Activated CD4-positive, alpha-beta T cell treated with anti-CD3 and anti-CD28 coated beads, Interleukin-2, amount 50 U/mL, for 16 hours (primary cell): ENCODE measurements at regions not wholly inside any gene's neighbourhood (a gene's known extent, or its start where the extent isn't known, plus 50 kb on each side); places are given as distances from the start of the nearest gene placed in this dataset.
"Not testable (repeated sequence)": the region's sequence is repeated elsewhere in the genome, so short reads cannot be mapped to it uniquely, and the experiment has no call there.

Source experiments
- DNase-seq: peaks from one replicate; pipeline ENCODE4 v3.0.0-alpha.2; 2020

DNA sequence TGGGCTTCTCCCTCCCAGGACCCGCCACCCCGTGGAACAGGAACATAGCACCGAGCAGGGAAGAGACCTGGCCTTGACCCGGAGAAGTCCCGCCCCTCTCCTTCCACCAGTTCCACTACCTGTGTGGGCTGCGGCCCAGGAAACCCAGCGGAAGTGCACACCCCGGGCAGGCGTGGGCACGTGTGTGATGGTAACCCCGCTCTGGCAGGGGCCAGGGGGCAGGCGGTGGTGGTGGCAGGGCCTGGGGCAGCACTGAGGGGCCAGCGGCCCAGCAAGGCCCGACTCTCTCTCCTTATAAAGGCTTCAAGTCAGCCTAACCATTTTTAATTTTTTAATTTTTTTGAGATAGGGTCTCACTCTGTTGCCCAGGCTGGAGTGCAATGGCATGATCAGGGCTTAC is 129.0 kb upstream of the FAM98A start:
- DNase-seq, result no peak

- DNase-seq, result no peak
Observed at GRCh38 chr2:33727361-33728032, 128.4 kb upstream of the FAM98A start.

DNA sequence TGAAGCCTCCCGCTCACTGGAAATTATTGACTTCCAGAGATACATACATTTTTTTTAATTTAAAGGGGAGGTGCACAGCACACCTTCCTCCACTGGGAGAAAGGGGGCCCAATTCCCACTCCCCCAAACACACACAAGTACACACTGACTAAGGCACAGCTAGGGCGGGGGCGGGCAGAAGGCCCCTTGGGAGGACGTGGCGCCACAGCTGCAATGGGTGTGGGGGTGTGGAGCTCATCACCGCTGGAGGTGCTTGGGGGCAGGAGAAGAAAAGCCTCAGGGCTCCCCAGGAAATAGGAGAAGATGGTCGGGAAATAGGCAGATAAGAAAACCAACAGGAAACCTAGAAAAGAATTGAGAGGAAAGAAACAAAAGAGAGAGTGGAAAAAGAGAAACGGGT is 127.3 kb upstream of the FAM98A start:
- no peak for DNase-seq

- no peak for DNase-seq
Observed at GRCh38 chr2:33723329-33723728, 124.2 kb upstream of the FAM98A start.

DNA sequence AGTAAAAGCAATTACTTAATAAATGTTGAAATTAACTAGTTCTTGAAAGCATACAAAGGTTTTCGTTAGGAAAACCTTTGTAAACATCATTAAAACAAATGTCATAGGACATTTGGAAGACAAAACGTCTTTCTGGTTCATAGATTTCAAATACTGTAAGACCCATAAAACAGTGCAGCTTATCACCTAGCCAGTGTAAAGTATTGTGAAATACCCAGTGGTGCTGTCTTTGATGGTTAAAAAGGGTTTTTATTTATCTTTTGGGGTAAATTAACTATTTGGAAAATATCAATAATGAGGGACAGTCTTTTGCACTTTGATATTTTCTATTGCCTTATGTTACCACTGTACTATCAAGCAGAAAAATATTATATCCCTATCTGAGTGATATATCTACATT is 120.0 kb upstream of the FAM98A start:
- no peak for DNase-seq

GRCh38 chr2:33712674-33713073 is 113.6 kb upstream of the FAM98A start:
- no peak for DNase-seq

GRCh38 chr2:33709951-33710350 is 110.9 kb upstream of the FAM98A start:
- no peak for DNase-seq

GRCh38 chr2:33707312-33707711 is 108.2 kb upstream of the FAM98A start:
- no peak for DNase-seq

DNA sequence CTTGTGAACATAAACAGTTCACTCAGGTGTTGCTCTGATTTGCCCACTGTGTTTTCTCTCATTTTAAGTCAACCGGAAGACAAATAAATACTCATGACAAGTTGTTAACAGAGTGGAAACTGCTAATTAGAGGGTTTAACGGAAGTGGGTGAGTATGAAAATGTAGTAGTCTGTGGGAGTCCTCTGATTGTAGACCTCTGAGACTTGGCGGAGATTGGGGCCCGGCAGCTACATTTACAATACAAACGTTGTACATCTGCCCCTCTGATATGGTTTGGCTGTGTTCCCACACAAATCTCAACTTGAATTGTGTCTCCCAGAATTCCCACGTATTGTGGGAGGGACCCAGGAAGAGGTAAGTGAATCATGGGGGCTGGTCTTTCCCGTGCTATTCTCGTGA is 107.3 kb upstream of the FAM98A start:
- no peak for DNase-seq

DNA sequence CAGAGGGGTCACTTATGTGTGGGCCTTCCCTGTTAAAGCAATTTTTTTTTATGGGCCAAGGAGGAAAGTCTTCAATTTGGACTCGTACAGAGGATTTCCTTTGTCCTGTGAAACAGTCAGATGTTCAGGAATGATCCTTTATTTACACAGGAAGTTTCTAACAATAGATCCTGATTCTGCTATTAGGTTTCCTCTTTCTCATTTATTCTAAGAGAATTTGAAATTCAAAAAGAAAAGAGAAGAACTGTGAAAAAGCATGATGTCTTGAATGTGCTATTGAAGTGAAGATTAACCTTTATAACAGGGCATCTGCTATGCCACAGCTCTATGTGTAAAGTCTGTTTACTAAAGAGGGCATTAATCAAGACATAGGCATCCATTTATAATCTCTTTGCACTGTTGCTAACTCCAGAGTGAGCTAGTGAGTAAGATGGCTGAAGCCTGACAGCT is 105.3 kb upstream of the FAM98A start:
- DNase-seq, result no peak

DNA sequence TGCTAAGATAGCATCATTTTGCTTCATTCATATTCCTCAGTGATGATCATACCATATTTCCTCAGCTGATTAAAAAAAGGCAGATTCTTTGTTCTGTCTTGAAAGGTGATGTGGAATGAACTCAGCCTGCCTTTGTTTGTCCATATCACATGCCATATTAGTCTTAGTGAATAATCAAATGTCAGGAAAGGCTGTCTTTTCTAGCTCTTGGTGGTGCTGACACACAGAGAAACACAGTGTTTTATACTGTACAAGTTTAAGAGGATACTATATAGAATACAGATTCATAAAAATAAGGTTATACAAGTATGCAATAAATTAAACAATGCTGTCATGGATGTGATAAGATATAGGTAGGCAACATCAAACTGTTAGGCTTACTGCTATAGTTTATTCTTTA is 97.1 kb upstream of the FAM98A start:
- DNase-seq, result no peak

- DNase-seq, result no peak
Observed at GRCh38 chr2:33694904-33695303, 95.8 kb upstream of the FAM98A start.

- DNase-seq, result not testable (repeated sequence)
Observed at GRCh38 chr2:33690686-33691085, 91.6 kb upstream of the FAM98A start.

- no peak for DNase-seq
Observed at GRCh38 chr2:33681364-33681757, 82.3 kb upstream of the FAM98A start.

- no peak for DNase-seq
Observed at GRCh38 chr2:33680644-33681363, 81.7 kb upstream of the FAM98A start.

DNA sequence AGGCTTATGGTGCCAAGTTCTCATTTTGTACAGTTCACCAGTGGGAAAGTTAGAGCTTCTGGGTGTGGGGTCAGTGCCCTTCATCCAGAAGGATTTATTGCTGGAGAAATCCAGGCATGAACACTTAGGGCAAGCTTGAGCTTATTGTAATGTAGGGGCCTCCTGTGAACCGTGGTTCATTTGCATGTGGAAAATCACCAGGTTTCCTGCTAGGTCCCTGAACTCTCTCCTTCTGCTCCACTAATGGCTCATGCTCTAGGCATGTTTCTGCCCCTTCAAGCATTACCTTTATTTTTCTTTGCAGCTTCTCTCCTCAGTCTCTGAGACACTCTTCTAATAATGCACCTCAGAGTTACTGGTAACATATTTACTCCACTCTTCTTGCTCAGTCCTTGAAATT is 79.3 kb upstream of the FAM98A start:
- no peak for DNase-seq

DNA sequence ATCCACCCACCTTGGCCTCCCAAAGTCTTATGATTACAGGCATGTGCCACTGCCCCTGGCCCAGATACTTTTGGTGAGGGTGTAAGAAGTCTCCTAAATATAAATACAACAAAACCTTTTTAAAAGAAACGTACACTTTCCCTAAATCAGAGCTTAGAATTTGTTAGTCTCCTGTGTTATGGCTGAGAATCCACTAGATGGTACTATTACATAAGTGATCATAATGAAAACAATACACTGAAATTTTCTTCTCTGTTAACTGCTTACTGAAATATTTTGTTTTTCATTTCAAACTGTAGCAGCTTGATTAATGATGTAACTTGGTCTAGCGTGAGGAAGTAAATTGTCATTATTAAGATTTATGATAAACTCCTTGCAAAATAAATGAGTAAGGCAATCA is 74.8 kb upstream of the FAM98A start:
- DNase-seq, result no peak

DNA sequence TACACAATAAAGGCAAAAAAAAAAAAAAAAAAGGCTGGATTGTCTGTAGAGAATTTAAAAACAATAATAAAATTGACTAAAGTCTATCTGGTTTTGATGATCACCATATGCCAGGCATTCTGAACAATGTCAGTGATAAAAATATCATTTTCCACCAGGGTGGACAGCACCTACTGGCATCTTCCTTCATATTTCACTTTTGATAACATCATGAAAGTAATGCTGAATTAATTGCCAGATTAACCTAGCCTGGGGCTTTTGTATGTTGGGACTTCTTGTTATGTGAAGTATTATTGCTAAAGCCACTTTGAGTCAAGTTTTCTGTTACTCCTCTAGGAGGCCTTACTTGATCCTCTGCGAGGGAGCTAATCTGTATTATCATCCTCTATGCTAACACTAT is 73.8 kb upstream of the FAM98A start:
- DNase-seq, result no peak

DNA sequence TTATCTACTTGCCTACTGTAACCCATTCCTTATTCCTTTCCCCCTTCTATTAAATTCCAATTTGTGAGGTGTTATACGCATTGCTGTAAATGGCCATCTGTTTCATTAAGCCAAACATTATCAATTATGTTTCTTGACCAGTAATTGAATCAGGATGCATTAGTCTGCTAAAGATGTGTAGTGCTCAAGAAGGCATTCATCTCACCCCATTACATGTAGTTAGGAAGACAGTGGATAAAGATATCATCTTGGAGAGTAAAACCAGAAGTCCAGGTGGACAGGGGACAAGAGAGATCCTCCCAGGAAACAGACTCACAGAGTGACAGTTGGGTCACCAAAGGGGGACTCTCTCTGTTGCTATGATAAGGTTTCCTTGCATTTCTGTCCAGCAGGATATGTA is 73.3 kb upstream of the FAM98A start:
- no peak for DNase-seq

DNA sequence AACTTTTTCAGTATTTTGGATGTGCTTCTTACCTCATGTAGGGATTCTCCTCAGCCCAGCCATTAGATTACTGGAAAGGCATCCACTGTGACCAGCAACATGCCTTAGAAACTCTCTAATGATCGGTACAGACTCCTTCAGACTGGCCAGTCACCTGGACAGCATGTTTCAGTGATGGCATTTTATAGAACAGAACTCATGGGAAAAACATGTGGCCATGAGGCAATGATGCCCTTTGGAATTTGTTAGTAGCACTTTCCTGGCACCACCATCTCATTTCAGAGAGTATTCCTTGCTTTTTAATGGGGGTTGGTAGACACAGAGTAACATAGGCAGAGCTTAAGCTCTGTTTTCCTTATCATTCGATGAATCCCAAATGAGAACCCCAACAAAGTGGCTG is 72.1 kb upstream of the FAM98A start:
- DNase-seq, result no peak

DNA sequence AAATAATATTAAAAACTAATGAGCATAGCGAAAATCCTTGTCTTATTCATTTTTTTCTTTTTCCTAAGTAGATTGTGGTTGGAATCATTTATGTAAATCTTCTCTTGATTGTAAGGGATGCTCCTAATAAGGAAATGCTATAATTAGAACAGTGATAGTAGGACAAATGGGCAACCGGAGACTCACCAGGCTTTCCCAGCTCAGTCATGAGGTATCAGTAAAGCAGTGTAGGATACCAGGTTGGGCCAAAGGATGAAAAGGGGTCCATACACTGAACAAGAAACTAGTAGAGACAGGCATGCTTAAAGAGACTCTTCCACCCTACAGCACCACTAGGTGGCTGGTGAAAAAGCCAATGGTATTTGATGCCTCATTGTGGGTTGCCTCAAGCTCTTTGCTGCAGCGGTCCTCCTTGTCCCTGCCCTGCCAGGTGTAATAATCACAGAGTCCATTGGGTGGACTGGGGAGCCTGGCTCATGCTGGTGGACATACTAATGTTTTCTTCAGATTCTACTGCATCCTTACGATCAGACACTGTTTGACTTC is 71.4 kb upstream of the FAM98A start:
- DNase-seq, result no peak

- no peak for DNase-seq
Observed at GRCh38 chr2:33666879-33667278, 67.8 kb upstream of the FAM98A start.

GRCh38 chr2:33665039-33665438 is 65.9 kb upstream of the FAM98A start:
- DNase-seq, result no peak

GRCh38 chr2:33660416-33661123 is 61.5 kb upstream of the FAM98A start:
- DNase-seq, result no peak
